ENCODE measurements at regions not wholly inside any gene's neighbourhood (a gene's known extent, or its start where the extent isn't known, plus 50 kb on each side); places are given as distances from the start of the nearest gene placed in this dataset.

- no peak for DNase-seq (ENCODE audit: low spot score)
- no peak for TF ChIP-seq CTCF (IDR thresholded peaks at IDR 0.05; ENCODE audit: borderline replicate concordance, control extremely low read depth, extremely low read depth, insufficient read depth, missing control alignments)
- in situ Hi-C loops (cut with MboI; ENCODE audit: low sequenced_read_pairs, unreplicated experiment): no loop called here
Observed at GRCh38 chr5:28880936-28881335, 1842.5 kb upstream of the CDH9 start.

- no peak for DNase-seq (ENCODE audit: low spot score)
- in situ Hi-C loops (cut with MboI; ENCODE audit: low sequenced_read_pairs, unreplicated experiment): no loop called here
- no peak for TF ChIP-seq CTCF (IDR thresholded peaks at IDR 0.05; ENCODE audit: borderline replicate concordance, control extremely low read depth, extremely low read depth, insufficient read depth, missing control alignments)
Observed at GRCh38 chr5:28877050-28877449, 1838.7 kb upstream of the CDH9 start.

GRCh38 chr5:28864006-28864405 is 1825.6 kb upstream of the CDH9 start:
- TF ChIP-seq CTCF (IDR thresholded peaks at IDR 0.05; ENCODE audit: borderline replicate concordance, control extremely low read depth, extremely low read depth, insufficient read depth, missing control alignments): no peak
- in situ Hi-C loops (cut with MboI; ENCODE audit: low sequenced_read_pairs, unreplicated experiment): no loop called here

GRCh38 chr5:28862860-28863196 is 1824.4 kb upstream of the CDH9 start:
- in situ Hi-C loops (cut with MboI; ENCODE audit: low sequenced_read_pairs, unreplicated experiment): no loop called here

More at GRCh38 chr5:28864006-28864405, 1825.6 kb upstream of the CDH9 start:
- no peak for DNase-seq (ENCODE audit: low spot score)

GRCh38 chr5:28862137-28862859 is 1823.9 kb upstream of the CDH9 start:
- TF ChIP-seq CTCF (IDR thresholded peaks at IDR 0.05; ENCODE audit: borderline replicate concordance, control extremely low read depth, extremely low read depth, insufficient read depth, missing control alignments): no peak
- DNase-seq (ENCODE audit: low spot score): no peak
- in situ Hi-C loops (cut with MboI; ENCODE audit: low sequenced_read_pairs, unreplicated experiment): no loop called here

More at GRCh38 chr5:28862860-28863196, 1824.4 kb upstream of the CDH9 start:
- no peak for TF ChIP-seq CTCF (IDR thresholded peaks at IDR 0.05; ENCODE audit: borderline replicate concordance, control extremely low read depth, extremely low read depth, insufficient read depth, missing control alignments)
- DNase-seq (ENCODE audit: low spot score): no peak

- no peak for TF ChIP-seq CTCF (IDR thresholded peaks at IDR 0.05; ENCODE audit: borderline replicate concordance, control extremely low read depth, extremely low read depth, insufficient read depth, missing control alignments)
- in situ Hi-C loops (cut with MboI; ENCODE audit: low sequenced_read_pairs, unreplicated experiment): no loop called here
- no peak for DNase-seq (ENCODE audit: low spot score)
Observed at GRCh38 chr5:28855626-28856025, 1817.2 kb upstream of the CDH9 start.

Data from GM13976 (cell line).